Adrenal gland (tissue), 9 donors: ENCODE measurements at regions not wholly inside any gene's neighbourhood (a gene's known extent, or its start where the extent isn't known, plus 50 kb on each side); places are given as distances from the start of the nearest gene placed in this dataset.

ENCODE experiments used
- DNase-seq, 7 donors: peaks; one replicate each; pipeline ENCODE4 v3.0.0-alpha.2; 2019 to 2020
- H3K27ac ChIP-seq, 5 donors: fragments of 200-600 bp; sonication (generic) in 4 of 5; 1 replicate in 3 of 5; 2 replicates in 2 of 5; pipeline versions ENCODE4 v1.5.1 to v1.8.0; 2016 to 2020; ENCODE audit warnings: mild to moderate bottlenecking in 1 of 5
- H3K27me3 ChIP-seq: fragments of 200-600 bp; 2 replicates; pipeline ENCODE4 v1.8.0; 2021
- H3K36me3 ChIP-seq, 2 donors: fragments of 200-600 bp; replicated peaks in 1 of 2; 1 replicate in 1 of 2; 2 replicates in 1 of 2; pipeline versions ENCODE4 v1.5.1 to v1.8.0; 2018 to 2022
- H3K4me1 ChIP-seq, 2 donors: fragments of 200-600 bp; replicated peaks in 1 of 2; 1 replicate in 1 of 2; 2 replicates in 1 of 2; pipeline versions ENCODE4 v1.5.1 to v1.8.0; 2018 to 2021
- H3K4me3 ChIP-seq, 4 donors: fragments of 200-600 bp; sonication (generic) in 3 of 4; one replicate each; pipeline ENCODE4 v1.5.1; 2016 to 2018
- H3K9me3 ChIP-seq, 3 donors: fragments of 200-600 bp; sonication (generic) in 1 of 3; replicated peaks in 1 of 3; 1 replicate in 2 of 3; 2 replicates in 1 of 3; pipeline versions ENCODE4 v1.5.1 to v1.8.0; 2016 to 2021
- CTCF ChIP-seq, 6 experiments: fragments of 450-650 bp in 4 of 6; fragments of 200-600 bp in 2 of 6; sonication (generic) in 1 of 6; IDR thresholded peaks; 1 replicate in 5 of 6; 2 replicates in 1 of 6; pipeline versions ENCODE4 v1.5.1 to v1.8.0; 2016 to 2021; ENCODE audit warnings: antibody characterized with exemption in 6 of 6, mild to moderate bottlenecking in 2 of 6, moderate library complexity in 1 of 6
- POLR2A ChIP-seq, 2 donors: fragments of 450-650 bp; IDR thresholded peaks; one replicate each; pipeline ENCODE4 v1.6.1; 2017; ENCODE audit warnings: antibody characterized with exemption in 2 of 2, mild to moderate bottlenecking in 2 of 2, moderate library complexity in 1 of 2
- WGBS, 4 donors: extraction: QIAGEN DNeasy Blood & Tissue Kit in 2 of 4; methylation state at CpG; one replicate each; pipeline versions ENCODE4 v1.1.5 to v1.1.7; 2013 to 2017; 5-methylcytosine and 5-hydroxymethylcytosine counted together
- intact Hi-C, 2 donors: fragments of 100-400 bp; cut with DNase I; formaldehyde crosslinking; loops; one replicate each; pipeline versions ENCODE4 v1.14.1 to v1.15.0; 2022 to 2023
- donor health status: healthy with polysubstance abuse.
- donor health status: Bipolar disorder and iron deficiency.
- donor health status: DM: yes; HTN: yes; CAD: no.
- donor health status: DM: no; HTN: no; CAD: no.
- donor health status: DM: no; HTN: no; CAD: no.

DNA sequence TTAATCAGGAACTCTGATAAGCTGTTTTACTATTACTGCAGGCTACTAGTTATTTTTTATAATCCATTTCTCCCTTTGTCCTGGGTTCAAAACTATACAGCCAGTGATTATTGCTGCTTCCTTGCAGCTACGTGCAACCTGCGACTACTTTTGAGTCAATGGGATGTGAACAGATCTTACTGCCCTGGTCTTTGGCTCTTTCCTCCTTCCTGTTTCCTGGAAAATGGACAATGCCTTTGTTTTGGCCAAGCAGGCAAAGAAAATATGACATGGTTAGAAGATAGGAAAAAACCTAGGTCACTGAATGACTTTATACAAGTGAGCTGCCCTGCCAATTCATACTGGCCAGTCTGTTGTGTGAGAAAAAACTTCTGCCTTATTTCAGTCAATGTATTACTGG lies 201.2 kb upstream of the KLF12 start:
- whole genome bisulfite sequencing, 4 donors: 84 to 90% (median 86%) methylated on average over 2 of the region's 2 CpGs
- TF ChIP-seq POLR2A (IDR thresholded peaks at IDR 0.05) (no peak), CTCF (IDR thresholded peaks at IDR 0.05) (no peak)
- Histone ChIP-seq H3K9me3 (no peaks in the 10 kb centered on the region), H3K4me3 (no peak overlapping the region), H3K36me3 (no peaks in the 10 kb centered on the region), H3K27ac (no peak overlapping the region), H3K27me3 (no peaks in the 10 kb centered on the region), H3K4me1 (no peaks in the 10 kb centered on the region)
- intact Hi-C loops: no loop called here
- no peak for DNase-seq

DNA sequence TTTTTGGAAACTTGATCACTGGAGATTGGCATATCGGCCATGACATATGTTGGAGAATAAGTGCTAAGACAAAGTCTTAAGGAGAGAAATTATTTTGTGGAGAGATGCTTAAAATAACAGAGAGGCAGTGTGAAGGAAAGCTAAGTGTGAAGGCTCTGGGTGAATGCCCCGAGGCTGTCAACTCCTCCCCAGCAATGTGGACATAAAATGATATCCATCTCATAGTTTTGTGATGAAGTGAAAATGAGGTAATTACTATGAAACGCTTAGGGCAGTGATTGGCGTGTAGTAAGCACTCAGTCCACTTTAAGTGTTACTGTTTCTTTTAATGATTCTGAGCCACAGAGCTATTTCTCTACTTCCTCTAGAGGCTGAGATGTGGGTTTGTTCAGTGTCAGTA lies 195.8 kb upstream of the KLF12 start:
- Histone ChIP-seq H3K4me3 (no peak overlapping the region), H3K4me1 (no peaks in the 10 kb centered on the region), H3K9me3 (no peaks in the 10 kb centered on the region), H3K27me3 (no peaks in the 10 kb centered on the region), H3K36me3 (no peaks in the 10 kb centered on the region), H3K27ac (no peak overlapping the region)
- 75 to 87% (median 82%) methylated on average over 4 of the region's 4 CpGs for WGBS, 4 donors
- TF ChIP-seq POLR2A (IDR thresholded peaks at IDR 0.05): no peak
- no peak for TF ChIP-seq CTCF (IDR thresholded peaks at IDR 0.05)
- no peak for DNase-seq
- intact Hi-C loops: no loop called here

DNA sequence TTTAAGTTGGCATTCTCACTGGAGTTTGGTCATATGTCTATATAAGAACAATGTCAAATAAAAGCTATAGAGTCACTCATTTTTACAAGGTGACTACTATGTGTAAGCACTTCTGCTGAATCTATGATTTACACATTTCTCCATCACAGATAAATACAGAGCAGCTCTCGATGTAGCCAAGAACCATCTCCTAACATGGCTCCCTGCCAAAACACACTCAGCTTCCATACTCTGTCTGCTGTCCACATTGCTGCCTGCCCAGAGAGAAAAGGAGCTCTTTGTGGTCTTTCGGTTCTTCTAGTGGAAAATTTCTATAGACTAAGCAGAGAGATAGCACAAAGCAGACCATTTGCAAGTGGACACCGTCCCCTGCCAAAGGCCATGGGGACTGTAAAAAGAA lies 190.9 kb upstream of the KLF12 start:
- 23 to 34% (median 30%) methylated on average over 3 of the region's 3 CpGs for WGBS, 4 donors
- no peak for TF ChIP-seq POLR2A (IDR thresholded peaks at IDR 0.05)
- no peak for TF ChIP-seq CTCF (IDR thresholded peaks at IDR 0.05)
- Histone ChIP-seq H3K4me3 (no peak overlapping the region), H3K9me3 (no peaks in the 10 kb centered on the region), H3K27me3 (no peaks in the 10 kb centered on the region), H3K4me1 (no peaks in the 10 kb centered on the region), H3K27ac (no peak overlapping the region), H3K36me3 (no peaks in the 10 kb centered on the region)
- intact Hi-C loops: no loop called here
- peak in 4 of 7 donors; percentile 16 to 40 (median 30) for DNase-seq

- DNase-seq: no peak
- Histone ChIP-seq H3K27me3 (no peaks in the 10 kb centered on the region), H3K9me3 (no peaks in the 10 kb centered on the region), H3K4me3 (no peak overlapping the region), H3K36me3 (no peaks in the 10 kb centered on the region), H3K4me1 (no peaks in the 10 kb centered on the region), H3K27ac (no peak overlapping the region)
- TF ChIP-seq CTCF (IDR thresholded peaks at IDR 0.05): no peak
- TF ChIP-seq POLR2A (IDR thresholded peaks at IDR 0.05): no peak
- whole genome bisulfite sequencing, 4 donors: 33 to 56% (median 52%) methylated on average over 1 of the region's 1 CpG
- intact Hi-C loops: no loop called here
These were observed 190.1 kb upstream of the KLF12 start for GRCh38 chr13:74324338-74324737.
